Middle frontal gyrus (tissue), 1 donor: ENCODE measurements at regions not wholly inside any gene's neighbourhood (a gene's known extent, or its start where the extent isn't known, plus 50 kb on each side); places are given as distances from the start of the nearest gene placed in this dataset.

Experiments used
- DNase-seq: peaks from one replicate; pipeline ENCODE4 v3.0.0-alpha.2; 2015; ENCODE audit warnings: low spot score; ENCODE audit errors: extremely low spot score

DNA sequence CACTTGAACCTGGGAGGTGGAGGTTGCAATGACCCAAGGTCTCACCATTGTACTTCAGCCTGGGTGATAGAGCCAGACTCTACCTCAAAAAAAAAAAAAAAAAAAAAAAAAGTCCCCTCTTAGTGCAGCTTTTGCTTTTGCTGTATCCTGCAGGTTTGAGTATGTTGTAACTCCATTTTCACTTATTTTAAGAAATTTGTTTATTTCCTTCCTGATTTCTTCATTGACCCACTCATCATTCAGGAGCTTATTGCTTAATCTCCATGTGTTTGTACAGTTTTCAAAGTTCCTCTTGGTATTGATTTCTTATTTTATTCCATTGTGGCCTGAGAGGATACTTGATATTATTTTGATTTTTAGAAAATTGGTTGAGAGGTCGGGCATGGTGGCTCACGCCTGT is 50.9 kb upstream of the AK4 start:
- DNase-seq, result no peak
